T1000 (cell line): ENCODE measurements at regions not wholly inside any gene's neighbourhood (a gene's known extent, or its start where the extent isn't known, plus 50 kb on each side); places are given as distances from the start of the nearest gene placed in this dataset.

ENCODE experiments used
- DNase-seq: peaks from one replicate; lab custom pipeline; 2025; ENCODE audit warnings: mixed read lengths; lab: John Stamatoyannopoulos, UW

DNA sequence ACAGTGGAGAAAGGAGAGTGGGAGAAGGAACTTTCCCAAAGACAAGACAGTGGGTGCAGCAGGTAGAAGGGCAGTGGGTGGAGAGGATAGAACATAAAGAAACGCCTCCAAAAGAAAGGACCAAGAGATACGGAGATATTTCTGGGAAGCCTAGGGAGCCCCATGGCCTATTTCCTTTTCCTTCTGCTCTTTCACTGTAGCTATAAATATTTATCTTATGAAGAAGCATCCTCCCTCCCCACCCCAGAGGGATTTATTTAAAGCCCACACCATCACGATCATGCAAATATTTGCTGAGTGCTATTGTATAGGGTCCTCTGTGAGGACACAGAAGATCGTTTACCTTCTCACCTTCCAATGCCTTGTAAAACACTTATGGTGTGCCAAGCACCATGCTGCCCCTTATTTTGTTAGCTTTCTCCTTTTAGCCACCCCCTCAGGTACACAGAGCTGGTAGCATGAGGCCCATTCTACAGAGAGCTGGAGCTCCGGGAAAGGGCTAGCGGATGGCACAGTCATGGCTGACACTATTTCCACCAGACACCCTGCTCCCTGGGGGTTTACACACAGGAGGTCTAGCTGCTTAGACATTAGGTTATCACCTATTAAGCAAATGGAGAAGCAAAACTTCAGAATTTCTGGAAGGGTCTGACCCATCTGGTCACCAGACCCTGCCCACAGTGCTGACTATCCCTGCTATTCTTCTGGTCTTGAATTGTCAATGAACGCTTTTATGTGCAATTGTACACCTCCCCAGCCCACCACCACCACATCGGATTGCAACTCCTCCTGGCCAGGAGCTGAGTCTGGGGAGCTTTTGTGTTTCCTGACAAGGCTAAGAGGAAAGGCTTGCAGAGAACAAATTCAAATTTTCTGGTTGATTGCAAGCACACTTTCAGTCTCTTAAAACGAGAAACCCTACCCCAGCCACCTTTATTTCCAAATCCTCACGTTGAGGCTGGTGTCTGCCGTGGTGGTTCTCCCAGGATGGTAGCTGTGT is 91.8 kb upstream of the KLF7 start:
- no peak for DNase-seq

DNA sequence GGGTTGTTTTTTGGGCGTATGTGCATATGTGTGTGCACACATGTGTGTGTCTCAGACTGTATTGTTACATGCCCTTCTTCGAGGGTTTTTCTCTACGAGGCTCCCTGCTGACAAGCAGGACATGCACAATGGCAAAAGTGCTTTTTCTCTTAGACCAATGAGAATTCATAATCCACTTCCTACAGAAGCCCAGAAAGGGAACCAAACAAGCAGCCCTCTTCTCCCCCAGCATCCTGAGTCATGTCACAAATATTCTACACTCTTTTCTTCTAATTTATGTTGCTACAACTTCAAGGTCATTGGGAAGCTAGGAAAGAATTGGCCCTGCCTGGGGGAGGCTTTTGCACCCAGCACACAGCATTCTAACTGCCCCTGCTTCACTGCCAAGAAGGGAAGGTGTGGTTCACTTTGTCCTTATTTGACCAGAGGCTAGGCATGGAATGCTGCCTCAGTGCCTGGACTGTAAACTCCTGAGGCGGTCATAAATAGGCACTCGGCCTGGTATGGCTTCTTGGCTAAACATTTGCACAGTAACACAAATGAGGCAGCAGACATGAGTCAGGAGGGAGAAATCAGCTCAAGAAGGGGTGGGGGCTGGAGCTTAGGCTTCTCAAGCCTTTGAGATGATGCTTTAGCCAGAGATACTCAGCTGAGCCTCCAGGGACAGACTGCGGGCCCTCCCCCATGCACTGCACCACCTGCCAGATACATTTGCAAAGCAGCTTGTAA is 92.7 kb upstream of the KLF7 start:
- DNase-seq, result peak; percentile 93

DNA sequence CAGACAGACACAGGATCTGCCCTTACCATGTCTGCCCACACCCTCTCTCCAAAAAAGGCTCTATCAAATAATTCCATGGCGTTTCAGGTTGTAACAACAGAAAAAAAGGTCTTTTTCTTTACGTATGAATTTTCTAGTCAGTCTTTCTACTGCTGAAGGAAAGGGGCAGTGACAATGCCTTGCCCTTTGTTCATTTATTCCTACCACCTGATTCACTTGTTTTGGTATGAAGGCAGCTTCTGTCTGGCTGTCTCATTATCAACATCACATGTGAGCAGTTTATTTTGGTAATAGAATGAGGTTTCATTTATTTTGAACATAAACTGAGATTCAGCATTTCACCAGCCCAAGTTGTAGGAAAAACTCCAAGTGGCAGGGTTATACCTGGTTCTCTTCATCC is 94.3 kb upstream of the KLF7 start:
- no peak for DNase-seq

DNA sequence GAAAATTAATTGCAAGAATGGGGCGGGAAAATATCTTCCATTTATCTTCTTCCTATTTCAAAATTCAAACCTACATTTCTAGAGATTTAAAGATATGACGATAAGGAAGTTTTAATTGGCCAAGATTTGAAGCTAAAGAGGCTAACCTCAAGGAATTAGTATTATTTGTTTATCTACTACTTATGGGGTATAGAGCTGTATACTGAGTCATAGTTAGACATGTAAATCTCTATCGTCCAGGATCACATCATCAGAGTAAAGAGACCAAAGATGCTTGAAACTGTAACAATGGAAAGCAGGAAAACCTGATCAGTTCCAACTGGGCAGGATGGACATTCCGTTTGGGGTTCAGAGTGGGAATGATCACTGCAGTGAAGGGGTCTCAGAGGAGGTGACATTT is 95.2 kb upstream of the KLF7 start:
- no peak for DNase-seq

DNA sequence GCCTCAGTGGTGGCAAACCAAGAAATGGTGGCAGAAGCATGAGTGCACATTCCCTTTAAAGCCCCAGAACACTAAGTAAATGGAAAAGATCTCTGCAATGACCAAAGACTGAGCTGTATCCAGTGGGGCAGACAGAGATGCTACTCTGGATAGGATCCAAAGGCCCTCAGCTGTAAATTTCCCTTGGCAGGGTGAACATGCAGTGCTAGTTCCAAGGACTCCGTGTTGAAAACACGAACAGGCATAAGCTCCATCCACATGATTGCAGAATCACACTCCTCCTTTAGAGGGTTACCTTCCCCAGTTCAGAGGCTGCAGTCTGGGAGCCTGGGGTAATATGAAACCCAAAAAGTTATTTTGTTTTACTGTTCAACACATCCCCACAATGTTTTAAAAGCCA is 98.6 kb upstream of the KLF7 start:
- DNase-seq, result no peak

DNA sequence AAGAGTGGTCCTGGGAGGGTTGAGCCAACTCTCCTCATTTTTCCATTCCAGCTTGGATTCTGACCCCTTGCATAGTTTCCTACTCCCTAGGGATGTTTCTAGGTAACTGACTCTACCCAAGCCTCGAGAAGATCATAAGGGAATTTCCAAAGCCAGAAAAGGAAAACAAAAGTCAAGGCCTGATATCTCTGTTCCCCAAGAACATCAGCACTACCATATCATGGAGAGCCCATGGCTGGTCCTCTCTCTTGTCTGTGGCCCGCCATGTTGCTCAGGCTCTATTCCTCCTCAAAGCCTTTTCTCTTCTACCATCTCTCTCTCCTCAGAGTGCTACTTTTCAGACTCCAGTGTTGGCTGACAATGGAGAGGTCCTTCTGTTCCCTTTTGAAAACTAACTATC is 99.6 kb upstream of the KLF7 start:
- no peak for DNase-seq

DNA sequence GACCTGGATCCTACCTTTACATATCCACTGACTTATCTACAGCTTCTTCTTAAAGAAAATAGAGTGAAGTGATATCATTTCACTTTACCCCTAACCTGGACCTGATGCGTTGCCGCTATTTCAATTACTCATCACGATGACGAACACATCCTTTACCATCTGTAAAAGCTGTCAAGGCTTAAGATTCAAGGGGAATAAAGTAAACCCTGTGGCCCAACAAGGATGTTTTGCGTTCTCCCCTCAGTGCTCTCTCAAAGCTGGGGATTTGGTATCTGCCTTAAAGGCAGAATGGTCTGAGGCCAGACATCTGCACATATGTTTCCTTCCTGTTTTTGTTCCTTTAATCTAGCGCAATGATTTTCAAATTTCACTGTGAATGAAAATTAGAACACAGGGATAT is 100.1 kb upstream of the KLF7 start:
- DNase-seq, result no peak

DNA sequence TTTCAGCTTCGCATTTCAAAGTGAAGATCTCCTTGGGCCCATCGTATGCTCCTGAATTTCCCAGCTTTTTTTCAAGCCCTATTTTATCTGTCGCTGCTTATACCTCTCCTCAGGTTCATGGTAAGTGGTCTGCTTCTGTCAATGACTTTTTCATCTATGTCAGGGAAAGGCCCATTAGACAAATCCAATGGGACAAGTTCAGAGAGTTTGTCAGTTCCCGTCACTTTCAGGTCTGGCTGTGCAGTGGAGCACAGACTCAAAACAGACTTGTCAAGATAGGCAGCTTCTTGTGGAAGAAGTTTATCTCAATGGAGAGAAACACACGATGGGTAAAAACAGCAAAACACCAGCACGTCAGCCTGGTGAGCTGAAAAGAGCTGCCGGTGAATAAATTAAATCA is 100.9 kb upstream of the KLF7 start:
- DNase-seq, result no peak

DNA sequence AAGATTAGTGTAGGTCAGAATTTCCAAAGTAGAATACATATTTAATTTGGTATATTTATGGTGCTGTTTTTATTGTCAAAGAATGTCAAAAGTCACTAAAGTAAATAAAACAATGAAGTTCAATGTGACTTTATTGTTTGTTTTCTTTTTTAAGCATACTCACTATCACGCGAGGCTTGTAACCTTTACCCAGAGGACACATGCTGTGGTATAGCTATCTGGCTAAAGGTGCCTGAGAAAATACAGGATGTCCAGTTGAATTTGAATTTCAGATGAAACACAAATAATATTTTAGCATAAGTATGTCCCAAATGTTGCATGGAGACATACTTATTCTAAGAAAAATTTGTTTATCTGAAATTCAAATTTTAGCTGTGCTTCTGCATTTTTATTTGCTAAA is 103.3 kb upstream of the KLF7 start:
- DNase-seq, result no peak

DNA sequence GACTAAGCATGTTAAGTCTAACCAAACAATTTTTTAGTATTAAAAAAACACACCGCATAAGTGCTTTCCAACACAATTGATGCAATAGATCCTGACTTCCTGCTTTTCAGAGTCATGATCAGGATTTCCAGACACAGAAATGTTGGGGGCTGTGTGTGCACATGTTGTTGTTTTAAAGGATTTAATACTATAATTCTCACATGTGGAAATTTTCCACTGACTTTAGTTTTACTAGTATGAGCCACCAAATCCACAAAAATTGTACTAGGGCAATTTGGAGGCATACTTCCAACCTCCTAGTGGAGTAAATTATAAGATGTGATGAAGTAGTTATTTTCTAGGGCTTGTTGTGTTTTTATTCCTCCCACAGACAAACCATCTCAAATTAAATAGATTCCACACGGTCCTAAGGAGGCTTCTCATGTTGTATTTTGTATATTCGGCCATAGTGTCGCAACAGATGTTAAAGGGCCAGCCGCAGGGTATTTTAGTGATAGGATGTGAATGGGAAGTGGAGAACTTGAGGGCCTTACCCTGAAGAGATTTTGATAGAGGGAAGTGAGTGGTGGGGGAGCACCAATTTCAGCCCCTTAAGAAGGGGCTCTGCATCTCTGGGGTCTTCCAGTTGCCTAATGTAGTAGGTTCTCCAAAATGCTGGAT is 108.9 kb upstream of the KLF7 start:
- no peak for DNase-seq

DNA sequence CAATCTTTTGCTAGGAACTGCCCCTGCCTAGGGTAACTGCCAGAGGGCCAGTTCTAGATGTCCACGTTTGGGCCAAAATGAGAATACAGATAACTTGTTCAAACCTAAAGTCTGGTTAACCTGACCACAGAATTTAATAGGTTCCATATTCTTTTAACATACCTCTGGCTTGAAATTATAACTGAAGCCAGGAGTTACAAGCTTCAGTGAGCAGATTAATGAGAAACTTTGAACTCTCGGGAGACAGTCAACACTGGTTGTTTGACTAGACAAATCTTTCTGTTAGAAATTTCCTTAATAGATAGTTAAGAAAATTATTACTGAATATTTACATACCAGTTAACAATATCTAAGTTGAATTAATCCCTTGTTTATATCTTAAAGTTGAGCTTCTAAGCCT is 110.0 kb upstream of the KLF7 start:
- no peak for DNase-seq

DNA sequence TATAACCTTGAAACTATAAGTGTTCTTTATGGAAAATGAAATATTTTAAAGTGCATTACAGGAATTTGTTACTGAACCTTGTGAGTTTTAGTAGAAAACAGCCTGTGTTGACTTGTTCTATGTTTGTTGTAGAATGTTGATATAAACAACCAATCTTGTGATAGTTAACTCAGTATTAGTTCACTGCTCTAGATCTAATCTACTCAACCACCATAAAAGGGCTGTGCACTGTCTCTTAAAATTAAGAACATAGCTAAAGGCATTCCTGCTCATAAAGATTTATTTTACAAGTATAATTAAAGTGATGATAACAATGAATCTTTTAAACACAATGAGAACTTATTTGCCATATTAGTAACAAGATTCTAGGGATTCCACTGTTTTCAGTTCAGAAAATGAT is 110.5 kb upstream of the KLF7 start:
- DNase-seq, result no peak

DNA sequence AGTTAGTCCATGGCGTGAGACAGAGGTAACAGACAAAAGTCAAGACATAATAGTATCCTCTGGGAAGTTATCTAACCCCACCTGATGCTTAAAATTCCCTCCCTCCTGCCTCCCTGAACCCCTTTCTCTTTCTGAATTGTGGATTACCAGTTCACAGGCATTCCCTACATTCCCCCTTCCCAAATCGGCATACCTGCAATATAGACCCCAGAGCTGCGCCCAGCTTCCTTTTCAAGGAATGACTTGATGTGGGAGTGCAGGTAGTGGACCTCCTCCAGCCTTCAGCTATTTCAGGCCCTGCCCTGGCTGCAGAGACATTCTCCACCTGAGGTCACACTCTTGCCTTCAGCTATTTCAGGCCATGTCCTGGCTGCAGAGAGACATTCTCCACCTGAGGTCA is 111.1 kb upstream of the KLF7 start:
- DNase-seq, result no peak

DNA sequence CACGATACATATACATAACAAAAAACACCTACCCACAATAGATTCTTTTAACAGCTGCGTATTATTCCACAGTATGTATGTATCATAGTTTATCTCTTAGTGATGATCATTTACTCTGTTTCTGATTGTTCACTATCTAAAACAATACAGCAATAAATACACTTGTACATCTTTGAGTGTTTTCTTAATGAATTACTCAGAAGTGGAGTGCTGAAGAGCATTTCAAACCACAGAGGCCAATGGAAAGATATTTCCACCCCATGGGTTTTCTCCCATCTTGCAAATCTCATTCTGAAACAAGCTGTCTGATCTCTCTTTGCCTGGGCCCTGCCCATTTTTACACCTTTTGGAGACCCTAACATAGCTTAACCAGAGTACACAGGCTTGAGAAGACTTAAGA is 113.8 kb upstream of the KLF7 start:
- no peak for DNase-seq

DNA sequence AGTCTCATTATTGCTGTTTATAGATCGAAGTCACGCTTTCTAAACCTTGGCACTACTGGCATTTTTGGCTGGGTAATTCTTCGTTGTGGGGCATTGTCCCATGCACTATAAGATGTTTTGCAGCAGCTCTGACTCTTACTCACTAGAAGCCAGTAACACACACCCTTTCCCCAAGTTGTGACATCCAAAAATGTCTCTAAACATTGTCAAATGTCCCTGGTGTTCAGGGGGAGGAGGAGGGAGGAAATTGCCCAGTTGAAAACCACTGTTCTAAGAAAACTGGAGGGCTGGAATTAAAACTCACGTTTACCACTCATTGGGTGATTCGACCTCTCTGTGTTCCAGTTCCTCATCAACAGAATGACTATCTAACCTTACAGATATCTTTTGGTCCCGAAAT is 115.7 kb upstream of the KLF7 start:
- DNase-seq, result no peak

DNA sequence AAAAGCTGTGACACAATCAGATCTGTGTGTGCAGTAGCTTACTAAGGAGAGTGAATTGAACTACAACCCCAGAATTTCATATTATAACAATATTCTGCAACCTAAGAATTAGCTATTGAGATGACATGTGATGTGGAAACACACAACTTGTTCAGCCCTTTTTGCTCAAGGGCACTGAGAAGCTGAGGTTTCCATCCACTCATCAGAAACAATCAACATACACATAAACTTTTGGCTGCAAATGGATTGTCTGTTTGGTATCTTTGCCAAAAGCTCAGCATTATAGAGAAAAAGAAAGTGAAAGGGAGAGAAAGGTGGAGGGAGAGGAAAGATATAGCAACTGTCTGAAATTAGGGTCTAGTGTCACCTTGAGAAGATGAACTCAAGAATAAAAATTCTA is 117.2 kb upstream of the KLF7 start:
- no peak for DNase-seq

DNA sequence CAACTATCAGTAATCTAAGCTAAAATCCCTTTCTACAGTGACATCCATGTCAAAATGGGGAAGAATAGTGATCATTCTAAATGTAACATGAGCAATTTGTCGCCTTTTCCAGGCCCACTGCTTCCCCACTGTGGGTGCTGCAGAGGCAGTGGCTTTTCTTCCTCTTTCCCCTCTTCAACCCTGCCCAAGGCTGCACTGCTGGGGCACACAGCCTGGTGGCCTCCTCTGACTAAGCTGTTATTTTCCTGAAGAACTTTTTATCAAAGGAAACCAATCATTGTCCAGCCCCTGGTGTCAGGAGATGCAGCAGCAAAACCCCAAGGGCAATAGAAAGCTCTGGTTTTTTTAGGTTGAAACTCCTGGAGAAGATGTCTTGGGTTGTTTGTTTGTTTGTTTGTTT is 117.6 kb upstream of the KLF7 start:
- no peak for DNase-seq

DNA sequence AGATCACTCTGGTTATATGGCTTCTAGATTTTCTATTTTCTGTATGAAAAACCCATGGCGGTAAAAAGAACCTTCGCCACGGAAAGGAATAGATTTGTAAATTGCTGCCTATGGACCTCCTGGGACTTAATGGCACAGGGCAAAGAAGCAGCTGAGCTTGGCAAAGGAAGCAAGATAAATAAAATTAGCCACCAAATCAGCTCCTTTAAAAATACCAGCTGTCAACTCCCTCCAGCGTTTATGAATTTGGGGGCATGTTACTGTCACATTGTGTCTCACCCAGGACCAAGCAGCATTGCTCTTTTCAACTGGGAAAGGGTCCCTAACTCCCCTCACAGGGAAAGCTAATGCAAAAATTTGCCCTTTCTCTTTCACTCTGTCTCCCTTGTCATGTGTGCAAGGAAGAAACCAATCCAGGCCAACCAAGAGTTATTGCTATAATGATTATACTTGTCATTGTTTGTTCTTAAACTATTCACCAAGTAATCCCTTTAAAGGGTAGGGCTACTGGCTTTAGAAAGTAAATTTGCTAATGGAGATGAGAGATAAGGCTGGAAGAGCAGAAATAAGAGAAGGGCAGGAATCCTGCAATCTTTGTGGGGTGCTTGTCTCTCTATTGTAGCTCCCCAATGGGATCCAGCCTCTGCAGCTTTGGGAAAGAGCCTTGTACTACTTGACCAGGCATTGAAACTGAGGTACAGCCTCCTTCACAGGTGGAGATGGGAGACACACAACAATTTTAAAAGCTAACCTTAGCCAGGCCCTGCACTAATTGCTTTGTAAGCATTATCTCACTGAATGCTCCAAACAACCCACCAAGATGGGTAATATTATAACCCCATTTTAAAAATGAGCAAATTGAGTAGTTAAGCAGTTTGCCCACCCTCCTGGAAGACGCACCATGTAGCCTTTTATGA is 119.1 kb upstream of the KLF7 start:
- DNase-seq, result no peak

DNA sequence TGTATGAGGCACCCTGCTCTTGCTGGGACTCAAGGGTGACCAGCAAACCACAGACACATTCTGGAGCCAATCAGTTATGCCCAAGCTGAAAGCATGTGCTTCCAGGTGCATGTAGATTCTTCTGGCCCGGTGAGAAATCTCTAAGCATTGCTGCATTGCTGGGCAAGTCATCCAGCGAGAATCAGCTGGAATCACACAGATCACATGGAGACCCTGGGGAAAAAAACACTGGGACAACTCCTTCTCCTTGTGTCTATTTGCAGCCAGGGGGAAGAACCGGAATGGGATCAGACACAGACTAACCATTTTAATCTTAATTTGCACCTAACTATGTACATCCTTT is 119.7 kb upstream of the KLF7 start:
- no peak for DNase-seq

DNA sequence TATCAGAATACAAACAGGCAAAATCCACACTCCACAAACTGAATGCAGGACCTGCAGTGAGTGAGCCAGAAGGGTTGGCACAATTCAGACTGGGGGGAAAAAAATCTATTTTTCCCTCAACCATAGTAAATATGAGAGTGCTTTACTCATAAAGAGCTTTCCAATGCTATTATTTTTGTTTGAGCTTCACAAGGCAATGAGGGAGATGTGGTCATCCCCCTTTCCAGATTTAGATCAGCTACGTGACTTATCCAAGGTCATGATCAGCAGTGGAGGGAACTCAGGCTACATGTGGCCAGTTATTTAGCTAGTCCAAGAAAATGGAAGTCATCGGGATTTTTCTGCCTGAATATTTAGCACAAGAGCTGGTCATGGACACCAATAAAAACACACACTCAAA is 120.4 kb upstream of the KLF7 start:
- no peak for DNase-seq

DNA sequence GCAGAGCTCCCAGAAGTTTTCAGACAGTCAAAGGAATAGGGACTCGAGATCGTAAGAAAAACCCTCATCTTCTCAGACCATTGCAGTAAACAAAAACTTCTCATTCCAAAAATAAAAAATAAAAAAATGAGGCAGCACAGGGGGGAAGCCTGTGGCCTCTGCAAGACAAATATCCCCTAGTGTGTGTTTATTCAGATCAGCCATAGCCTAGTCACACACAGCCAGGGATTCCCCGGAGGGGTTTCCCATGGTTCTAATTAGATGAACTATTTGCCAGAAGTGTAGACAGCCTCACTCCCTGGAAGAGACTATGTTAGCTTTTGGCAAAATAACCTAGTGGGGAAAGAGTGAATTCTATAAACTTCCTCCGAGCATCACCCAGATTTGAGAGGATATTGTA is 122.9 kb upstream of the KLF7 start:
- no peak for DNase-seq
